Kidney capillary endothelial cell (primary cell): ENCODE measurements at regions not wholly inside any gene's neighbourhood (a gene's known extent, or its start where the extent isn't known, plus 50 kb on each side); places are given as distances from the start of the nearest gene placed in this dataset.
"Not testable (repeated sequence)": the region's sequence is repeated elsewhere in the genome, so short reads cannot be mapped to it uniquely, and the experiment has no call there.

Experiments
- DNase-seq: peaks from one replicate; pipeline ENCODE4 v3.0.0-alpha.2; 2018; ENCODE audit warnings: low spot score

DNA sequence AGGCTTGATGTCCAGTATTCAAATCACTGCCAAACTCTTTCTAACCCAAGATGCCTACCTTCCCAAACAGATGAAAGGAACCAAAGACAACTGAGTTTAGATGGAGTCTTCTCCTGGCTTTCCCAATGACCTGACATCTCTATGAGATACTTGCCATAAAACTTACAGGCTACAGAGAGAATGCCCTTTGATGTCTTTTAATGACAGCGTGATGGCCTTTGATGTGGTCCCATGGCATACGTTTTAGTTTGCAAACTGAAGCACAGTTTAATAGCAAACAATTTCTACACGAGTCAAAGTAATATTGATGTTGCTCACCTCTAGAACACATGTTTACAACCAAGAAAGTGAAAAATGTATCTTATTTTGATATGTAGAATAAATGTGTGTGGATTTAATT, 73.2 kb downstream of the ZIC4 start:
- DNase-seq = no peak

DNA sequence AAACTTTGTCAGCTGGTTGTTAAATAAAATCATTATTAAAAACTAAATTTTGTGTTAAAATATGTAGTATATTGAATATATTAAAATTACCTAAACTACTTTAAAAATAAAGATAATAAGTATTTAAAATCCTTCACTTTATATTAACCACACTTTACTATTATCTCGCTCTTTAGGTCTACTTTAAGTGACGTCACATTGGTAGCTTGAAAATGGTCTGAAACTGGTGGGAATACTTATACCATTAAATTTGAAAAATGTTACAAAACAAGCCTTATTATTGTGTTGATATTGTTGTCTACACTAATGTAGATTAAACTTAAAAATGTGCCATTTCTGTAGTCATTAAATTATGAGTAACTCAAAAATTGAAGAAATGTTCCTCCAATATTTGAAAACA, 77.6 kb downstream of the ZIC4 start:
- no peak for DNase-seq

DNA sequence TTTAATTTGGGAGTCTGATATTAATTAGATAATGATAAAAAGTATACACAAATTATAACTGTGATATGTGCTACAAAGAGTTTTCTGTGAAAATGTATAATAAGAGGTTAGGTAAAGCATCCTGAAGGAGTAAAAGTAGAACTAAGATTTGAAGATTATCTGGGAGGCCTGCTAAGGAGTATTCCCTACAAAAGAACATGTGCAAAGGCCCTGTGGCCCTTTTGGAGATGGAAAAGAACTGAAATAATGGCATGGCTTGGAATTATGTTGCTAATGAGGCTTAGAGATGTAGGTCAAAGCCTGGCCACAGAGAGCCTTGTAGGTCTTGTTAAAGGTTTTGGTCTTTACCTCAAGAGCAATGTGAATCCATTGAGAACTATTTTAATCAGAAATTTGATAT, 82.0 kb downstream of the ZIC4 start:
- DNase-seq = no peak

DNA sequence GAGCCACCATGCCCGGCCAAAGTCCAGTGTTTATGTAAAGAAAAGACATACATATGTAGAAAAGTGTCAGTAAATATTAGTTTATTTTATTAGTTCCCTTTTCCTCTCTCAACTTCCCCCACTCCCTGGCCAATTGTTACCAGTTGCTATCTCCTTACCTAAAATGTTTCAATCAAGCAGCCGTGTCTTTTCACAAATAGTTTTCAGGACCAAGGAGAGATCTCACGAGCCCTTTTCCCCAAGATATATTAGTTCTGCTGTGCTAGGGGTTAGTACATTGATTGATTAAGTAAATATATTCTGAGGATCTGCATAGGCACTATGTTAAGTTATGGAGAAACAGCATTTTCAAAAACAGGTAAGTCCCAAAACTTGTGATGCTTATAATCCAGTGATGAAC, 87.4 kb downstream of the ZIC4 start:
- no peak for DNase-seq

- not testable (repeated sequence) for DNase-seq
Measured at GRCh38 chr3:147317080-147317479, 89.3 kb downstream of the ZIC4 start.

DNA sequence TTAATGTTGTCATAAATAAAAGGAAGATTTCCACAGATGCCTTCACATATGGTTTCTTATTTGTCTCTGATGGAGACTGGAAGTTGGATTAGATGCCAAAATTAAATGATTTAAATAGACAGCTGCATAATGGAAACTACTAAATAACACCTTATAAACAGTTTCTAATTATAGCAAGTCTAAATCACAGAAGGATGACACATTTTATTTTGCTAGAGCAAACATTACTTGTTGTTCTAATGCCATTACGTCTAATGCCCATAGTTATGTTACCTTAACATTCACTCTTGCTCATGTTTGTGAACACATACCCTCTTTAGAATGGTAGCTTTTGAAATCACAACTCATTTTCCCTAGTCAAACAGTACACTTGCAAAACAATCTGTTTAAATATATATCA, 92.8 kb downstream of the ZIC4 start:
- DNase-seq = no peak

DNA sequence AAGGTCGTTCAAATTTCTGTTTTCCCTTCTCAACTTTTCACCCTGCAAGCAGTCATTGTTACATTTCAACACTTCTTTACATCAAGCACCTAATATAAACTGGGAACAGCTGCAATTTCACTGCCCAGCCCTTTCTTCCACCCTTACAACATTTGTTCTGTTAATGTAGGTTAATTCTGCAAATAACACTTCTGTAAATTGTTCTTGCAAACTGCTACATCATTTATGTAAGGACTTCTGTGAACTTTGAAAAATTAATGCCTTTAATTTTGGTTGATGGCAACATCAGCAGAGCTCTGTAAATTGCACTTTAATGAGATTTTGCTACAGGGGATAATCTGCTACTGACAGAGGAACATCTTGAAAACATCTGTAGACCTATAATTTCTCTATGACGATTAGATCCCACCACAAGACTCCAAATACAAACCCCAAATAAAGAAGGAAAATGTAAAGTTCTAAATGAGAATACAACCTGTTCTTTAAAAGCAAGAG, 93.5 kb downstream of the ZIC4 start:
- no peak for DNase-seq

- no peak for DNase-seq
Measured at GRCh38 chr3:147311716-147312115, 94.6 kb downstream of the ZIC4 start.

DNA sequence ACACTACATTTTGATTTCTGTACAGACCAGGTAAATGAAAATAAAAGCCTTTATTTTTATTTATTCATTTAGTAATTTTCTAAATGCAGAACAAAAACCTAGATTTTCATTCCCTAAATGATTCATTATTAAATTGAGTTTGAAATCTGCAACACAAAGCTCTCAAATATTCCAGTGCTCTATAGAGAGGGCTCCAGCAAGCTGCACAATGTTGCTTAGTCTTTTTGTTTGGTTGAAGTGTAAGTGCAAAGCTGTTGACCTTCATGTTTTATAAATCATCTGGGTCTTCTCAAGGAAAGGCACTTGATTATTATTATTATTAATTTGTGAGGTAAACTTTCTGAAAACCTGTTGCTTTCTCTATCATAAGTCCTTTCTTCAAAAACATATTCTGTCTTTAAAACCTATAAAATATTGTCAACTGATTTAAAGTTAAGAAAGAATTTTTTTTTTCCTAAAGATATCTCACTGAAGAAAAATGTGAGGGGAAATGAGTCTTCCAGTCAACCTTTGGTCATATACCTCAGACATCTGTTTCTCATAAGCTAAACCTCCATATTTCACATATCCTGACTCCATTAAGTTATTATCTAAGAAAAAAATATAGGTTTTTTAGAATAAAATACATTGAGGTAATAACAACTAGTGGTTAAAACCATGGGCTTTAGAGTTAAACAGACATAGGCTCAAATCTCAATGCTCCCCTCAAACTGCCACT, 100.7 kb downstream of the ZIC4 start:
- no peak for DNase-seq

- no peak for DNase-seq
Measured at GRCh38 chr3:147304756-147305155, 101.6 kb downstream of the ZIC4 start.

GRCh38 chr3:147301781-147302180, 104.6 kb downstream of the ZIC4 start:
- DNase-seq = no peak

DNA sequence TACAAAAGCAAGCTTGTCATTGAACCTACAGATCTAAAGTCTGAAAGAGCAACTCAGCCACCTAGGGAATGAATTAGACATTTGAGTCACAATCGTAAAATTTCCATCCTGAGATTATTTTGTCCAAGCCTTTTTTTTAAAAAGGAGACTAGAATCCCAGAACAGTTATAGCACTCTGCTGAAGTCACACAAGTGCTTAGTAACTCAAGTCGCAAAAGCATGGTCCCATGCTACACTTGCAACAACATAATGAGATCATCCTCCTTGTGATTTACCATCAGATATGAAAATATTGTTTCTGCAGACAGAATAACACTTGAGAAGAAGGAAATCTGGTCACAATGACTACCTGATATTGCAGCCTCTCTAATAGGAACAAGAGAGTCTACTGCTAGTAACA, 106.7 kb downstream of the ZIC4 start:
- DNase-seq = no peak

GRCh38 chr3:147298511-147298982, 107.8 kb downstream of the ZIC4 start:
- DNase-seq = no peak

GRCh38 chr3:147297761-147298350, 108.5 kb downstream of the ZIC4 start:
- DNase-seq = no peak

- DNase-seq = not testable (repeated sequence)
Measured at GRCh38 chr3:147287370-147287769, 119.0 kb downstream of the ZIC4 start.

DNA sequence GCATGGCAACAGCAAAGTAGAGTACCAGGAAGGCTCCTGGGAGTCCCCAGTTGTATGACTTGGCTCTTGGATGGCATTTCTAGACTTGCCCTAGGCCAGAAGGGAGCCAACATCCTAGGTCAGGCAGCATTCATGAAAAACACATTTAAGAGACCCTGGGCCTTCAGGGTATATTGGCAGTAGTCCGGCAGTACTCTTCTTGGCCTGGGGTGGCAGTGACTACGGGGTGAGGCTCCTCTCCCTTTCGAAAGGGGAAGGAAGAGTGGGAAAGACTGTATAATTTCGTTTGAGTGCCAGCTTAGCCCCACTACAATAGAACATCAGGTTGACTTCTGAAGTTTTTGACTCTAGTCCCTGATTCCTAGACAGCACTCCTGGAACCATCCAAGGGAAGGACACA, 136.4 kb downstream of the ZIC4 start:
- DNase-seq = no peak

GRCh38 chr3:147267434-147267833, 138.9 kb downstream of the ZIC4 start:
- DNase-seq = no peak

GRCh38 chr3:147257944-147258343, 148.4 kb downstream of the ZIC4 start:
- no peak for DNase-seq

DNA sequence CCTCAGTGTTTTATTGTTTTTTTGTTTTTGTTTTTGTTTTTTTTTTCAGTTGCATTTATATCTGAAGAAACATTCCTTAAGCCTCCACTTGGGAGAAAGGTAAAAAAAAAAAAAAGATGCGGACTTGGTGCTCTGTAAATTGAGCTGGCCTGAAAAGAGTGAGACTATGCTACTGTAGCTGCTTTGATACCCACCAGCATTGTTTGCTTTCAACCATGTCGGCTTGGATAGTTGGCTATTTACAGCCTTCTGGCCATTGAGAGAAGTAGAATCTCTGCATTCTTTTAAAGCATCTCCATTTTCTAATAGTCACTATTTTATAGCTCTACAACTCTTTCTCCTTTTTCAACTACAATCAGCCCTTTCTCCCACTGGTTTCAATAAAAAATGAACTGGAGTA, 149.6 kb downstream of the ZIC4 start:
- DNase-seq = no peak

DNA sequence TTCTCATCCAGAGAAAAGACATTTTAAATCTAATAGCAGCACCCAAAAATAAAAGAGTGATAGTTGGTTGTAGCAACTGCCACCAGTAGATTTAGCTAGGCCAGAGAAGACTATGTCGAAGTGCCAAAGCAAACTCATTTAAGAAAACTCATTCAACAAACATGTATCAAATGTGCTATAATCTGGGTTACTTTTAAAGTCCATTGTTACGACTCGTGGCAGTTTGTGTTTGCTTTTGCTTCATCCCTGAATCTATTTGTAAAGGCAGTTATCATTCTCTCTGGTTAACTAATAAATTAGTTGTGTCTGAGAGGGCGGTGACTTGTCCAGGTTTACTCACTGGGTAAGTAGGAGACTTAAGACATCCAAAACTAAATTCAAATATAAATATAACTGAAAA, 159.4 kb downstream of the ZIC4 start:
- DNase-seq = no peak

DNA sequence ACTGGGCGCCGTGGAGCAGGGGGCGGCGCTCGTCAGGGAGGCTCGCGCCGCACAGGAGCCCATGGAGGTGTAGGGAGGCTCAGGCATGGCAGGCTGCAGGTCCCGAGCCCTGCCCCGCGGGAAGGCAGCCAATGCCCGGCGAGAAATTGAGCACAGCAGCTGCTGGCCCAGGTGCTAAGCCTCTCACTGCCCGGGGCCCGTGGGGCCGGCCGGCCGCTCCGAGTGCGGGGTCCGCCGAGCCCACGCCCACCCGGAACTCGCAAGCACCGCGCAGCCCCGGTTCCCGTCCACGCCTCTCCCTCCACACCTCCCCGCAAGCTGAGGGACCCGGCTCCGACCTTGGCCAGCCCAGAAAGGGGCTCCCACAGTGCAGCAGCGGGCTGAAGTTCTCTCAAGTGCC, 160.7 kb downstream of the ZIC4 start:
- not testable (repeated sequence) for DNase-seq

DNA sequence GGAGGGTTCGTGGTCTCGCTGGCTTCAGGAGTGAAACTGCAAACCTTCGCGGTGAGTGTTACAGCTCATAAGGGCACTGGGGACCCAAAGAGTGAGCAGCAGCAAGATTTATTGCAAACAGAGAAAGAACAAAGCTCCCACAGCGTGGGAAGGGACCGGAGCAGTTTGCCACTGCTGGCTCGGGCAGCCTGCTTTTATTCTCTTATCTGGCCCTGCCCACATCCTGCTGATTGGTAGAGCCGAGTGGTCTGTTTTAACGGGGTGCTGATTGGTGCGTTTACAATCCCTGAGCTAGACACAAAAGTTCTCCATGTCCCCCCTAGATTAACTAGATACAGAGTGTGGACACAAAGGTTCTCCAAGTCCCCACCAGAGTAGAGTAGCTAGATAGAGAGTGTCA, 161.3 kb downstream of the ZIC4 start:
- not testable (repeated sequence) for DNase-seq

DNA sequence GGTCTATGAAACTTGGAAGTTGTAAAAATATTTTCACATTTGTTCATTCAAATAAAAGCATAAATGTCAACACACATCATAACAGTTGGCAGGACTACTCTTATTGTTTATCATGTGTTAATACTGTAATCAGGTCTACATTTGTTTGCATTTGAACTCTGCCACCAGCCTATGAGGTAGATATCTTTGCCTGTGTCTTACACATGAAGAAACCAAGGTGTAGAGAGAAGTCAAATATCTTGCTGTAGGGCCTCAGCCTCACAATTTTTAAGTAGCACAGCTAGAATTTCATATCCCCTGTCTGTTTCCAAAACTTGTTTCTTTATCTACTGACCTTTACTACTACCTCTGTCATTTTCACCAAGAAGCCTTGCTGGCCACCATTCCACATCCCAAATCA, 161.9 kb downstream of the ZIC4 start:
- DNase-seq = no peak

DNA sequence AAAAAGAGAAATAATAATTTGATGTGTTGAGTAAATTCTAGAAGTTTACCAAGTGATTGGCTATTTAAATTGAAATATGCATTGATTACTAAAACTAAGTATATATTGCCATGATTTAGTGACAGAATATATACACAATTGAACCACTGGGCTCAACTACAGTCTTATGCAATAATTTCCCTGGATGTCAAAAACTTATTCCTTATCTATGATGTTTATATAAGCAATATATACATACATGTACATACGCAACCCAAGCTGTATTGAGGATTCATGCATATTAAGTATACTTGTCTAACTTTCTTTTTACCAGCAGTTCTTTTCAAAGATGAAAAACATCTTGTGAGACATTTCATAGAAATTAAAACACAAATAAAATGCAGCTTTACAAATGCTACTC, 165.8 kb downstream of the ZIC4 start:
- DNase-seq = no peak
